Activated T-helper 2 cell treated with anti-CD3 and anti-CD28 coated beads, Interferon-gamma antibody, Interleukin-2, Interleukin-4, amounts not matched to agents 10 μg/mL and 5 μg/mL and 100 μg/mL, durations not matched to agents 14 hours and 24 hours and 36 hours (primary cell): ENCODE measurements at regions not wholly inside any gene's neighbourhood (a gene's known extent, or its start where the extent isn't known, plus 50 kb on each side); places are given as distances from the start of the nearest gene placed in this dataset.

Source experiments
- DNase-seq: peaks from one replicate; pipeline ENCODE4 v3.0.0; 2021; ENCODE audit warnings: low spot score
- H3K27ac Mint-ChIP-seq: one replicate; pipeline ENCODE4 v1.8.0; 2021; ENCODE audit warnings: mixed read lengths
- H3K27me3 Mint-ChIP-seq: one replicate; pipeline ENCODE4 v1.8.0; 2021; ENCODE audit warnings: low read depth, mixed read lengths
- H3K36me3 Mint-ChIP-seq: one replicate; pipeline ENCODE4 v1.8.0; 2021; ENCODE audit warnings: low read depth, mixed read lengths
- H3K4me1 Mint-ChIP-seq: one replicate; pipeline ENCODE4 v1.8.0; 2021; ENCODE audit warnings: low read depth, mixed read lengths
- H3K4me3 Mint-ChIP-seq: one replicate; pipeline ENCODE4 v1.8.0; 2021; ENCODE audit warnings: low read depth, mild to moderate bottlenecking, moderate library complexity, mixed read lengths
- H3K9me3 Mint-ChIP-seq: one replicate; pipeline ENCODE4 v1.8.0; 2021; ENCODE audit warnings: mixed read lengths
- intact Hi-C: fragments of 100-400 bp; cut with micrococcal nuclease; formaldehyde crosslinking; loops from one replicate; pipeline ENCODE4 v1.15.1; 2023

DNA sequence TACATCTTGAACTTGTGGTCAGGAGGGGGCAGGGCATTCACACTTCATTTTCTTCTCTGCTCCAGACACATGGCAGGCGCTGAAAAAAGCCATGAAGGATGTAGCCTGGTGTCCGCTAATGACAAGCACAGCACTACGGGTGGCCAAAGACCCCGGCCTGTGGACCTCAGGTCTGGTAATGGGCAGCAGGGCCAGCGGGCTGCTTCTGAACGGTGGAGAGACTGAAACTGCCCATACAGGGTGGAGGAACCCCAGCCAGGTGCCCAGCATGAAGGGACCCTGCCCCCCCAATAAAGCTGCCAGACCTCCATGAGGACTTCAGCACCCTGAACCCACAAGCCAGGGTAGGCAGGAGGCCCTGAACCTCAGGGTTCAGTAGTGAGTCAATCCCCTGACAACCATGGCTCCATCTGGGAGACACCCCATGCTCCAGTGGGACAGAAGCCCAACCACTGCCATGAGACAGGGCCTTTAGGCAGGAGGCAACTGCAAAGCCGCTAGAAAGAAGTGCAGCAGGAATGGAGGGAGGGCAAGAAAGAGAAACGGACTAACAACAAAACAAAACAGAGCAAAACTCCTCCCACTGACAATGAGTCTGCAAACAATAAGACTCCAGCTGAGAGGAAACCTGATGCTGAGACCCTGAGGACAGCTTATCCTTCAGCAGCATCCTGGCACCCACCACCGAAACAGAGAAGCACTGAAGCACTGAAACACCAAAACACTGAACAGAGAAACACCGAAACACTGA is 140.2 kb upstream of the PPP2R2D start:
- H3K9me3 Mint-ChIP-seq, result no peaks in the 10 kb centered on the region
- H3K4me1 Mint-ChIP-seq, result no peaks in the 10 kb centered on the region
- H3K27ac Mint-ChIP-seq, result no peak overlapping the region
- DNase-seq, result no peak
- H3K36me3 Mint-ChIP-seq, result no peaks in the 10 kb centered on the region
- H3K4me3 Mint-ChIP-seq, result no peak overlapping the region
- intact Hi-C loops, result no loop called here
- no peaks in the 10 kb centered on the region for H3K27me3 Mint-ChIP-seq

DNA sequence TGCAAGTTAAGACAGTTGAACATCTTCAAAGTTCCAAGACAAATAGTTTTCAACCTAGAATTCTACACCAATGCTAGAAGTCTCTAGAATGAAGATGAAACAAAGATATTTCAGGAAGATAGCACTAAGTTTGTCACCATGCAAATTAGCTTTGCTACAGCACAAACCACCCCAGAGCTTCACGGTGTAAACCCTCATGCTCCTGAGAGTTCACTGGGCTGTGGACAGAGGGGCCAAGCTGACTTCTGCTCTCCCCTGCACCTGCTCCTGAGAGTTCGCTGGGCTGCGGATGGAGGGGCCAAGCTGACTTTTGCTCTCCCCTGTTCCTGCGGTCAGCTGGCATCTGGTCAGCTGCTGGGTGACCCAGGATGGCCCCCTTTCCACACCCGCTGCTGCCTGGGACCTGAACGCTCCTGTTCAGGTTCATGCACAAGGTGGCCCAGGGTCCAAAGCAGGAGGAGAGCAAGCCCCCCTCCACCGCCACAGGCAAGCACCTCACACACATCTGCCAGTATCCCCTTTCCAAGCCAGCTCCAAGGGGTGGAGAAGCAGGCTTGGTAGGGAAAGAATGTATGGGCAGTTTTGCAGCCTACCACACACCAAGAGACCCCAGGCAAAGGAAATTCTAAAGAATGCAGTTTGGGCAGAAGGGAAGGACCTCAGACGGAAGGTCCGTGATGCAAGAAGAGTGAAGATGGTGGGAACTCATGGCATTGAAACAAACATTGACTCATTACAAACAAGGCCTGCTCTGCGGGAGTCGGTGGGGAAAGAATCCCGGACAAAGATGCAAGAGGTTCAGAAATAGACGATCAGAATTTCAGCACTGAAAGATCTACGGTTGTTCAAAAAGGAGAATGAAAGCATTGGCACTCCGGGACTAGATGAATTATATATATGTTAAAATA is 137.8 kb upstream of the PPP2R2D start:
- DNase-seq, result no peak
- Mint-ChIP-seq H3K36me3 (no peaks in the 10 kb centered on the region), H3K4me1 (no peaks in the 10 kb centered on the region), H3K27ac (no peak overlapping the region), H3K27me3 (no peaks in the 10 kb centered on the region), H3K9me3 (no peaks in the 10 kb centered on the region), H3K4me3 (no peak overlapping the region)
- intact Hi-C loops, result no loop called here

DNA sequence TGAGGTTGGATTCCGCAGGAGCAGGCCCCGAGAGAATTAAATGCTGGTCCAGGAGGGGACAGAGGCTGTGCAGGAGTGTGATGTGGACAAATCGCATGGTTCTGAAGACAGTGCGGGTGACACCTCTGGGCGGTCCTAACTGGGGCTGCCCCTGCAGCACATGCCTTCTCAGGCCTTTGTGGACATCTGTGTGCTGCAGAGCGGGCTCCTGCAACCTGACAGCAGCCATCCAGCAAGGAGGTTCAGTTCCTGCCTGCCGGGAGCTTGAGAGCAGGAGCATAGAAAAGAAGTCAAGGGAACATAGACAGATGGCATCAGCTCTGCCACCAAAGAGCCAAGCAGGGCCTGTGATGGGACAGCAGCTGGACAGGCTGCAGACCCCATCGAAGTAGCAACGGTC is 135.9 kb upstream of the PPP2R2D start:
- Mint-ChIP-seq H3K27ac (no peak overlapping the region), H3K4me1 (no peaks in the 10 kb centered on the region), H3K36me3 (no peaks in the 10 kb centered on the region), H3K4me3 (no peak overlapping the region), H3K27me3 (no peaks in the 10 kb centered on the region), H3K9me3 (no peaks in the 10 kb centered on the region)
- intact Hi-C loops, result no loop called here
- DNase-seq, result no peak

DNA sequence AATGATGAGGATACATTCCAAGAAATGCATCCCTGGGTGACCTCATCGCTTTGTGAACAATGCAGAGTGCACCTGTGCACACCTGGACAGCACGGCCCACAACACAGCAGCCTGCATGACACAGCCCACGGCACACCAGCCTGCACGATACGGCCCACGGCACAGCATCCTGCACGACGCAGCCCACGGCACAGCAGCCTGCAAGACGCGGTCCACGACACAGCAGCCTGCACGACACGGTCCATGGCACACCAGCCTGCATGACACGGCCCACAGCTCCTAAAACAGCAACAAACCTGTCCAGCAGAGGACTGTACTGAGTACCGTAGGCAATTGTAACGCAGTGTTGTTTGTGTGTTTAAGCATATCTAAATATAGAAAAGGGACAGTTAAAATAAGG is 134.7 kb upstream of the PPP2R2D start:
- DNase-seq, result no peak
- Mint-ChIP-seq H3K4me3 (no peak overlapping the region), H3K36me3 (no peaks in the 10 kb centered on the region), H3K27me3 (no peaks in the 10 kb centered on the region), H3K4me1 (no peaks in the 10 kb centered on the region), H3K9me3 (no peaks in the 10 kb centered on the region), H3K27ac (no peak overlapping the region)
- intact Hi-C loops, result no loop called here

DNA sequence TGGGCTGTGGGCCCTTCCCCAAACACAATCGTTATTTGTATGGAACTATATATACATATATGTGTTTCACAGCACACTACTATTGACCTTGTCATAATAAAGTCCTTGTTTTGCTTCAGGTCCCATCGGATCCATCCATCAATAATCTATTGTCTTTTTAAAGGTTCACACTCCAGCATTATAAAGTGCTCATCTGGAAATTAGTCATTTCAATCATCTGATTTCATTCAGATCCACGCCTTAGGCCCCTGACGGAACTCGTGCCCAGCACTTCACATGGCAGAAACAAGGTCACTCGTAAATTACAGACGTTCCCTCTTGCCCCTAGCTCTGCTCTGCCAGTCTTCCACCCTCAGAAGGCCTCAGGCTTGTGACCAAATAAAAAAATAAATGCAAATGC is 133.1 kb upstream of the PPP2R2D start:
- no peak overlapping the region for H3K27ac Mint-ChIP-seq
- no peak for DNase-seq
- intact Hi-C loops, result no loop called here
- no peak overlapping the region for H3K4me3 Mint-ChIP-seq
- H3K4me1 Mint-ChIP-seq, result no peaks in the 10 kb centered on the region
- H3K9me3 Mint-ChIP-seq, result no peaks in the 10 kb centered on the region
- H3K36me3 Mint-ChIP-seq, result no peaks in the 10 kb centered on the region
- H3K27me3 Mint-ChIP-seq, result no peaks in the 10 kb centered on the region

DNA sequence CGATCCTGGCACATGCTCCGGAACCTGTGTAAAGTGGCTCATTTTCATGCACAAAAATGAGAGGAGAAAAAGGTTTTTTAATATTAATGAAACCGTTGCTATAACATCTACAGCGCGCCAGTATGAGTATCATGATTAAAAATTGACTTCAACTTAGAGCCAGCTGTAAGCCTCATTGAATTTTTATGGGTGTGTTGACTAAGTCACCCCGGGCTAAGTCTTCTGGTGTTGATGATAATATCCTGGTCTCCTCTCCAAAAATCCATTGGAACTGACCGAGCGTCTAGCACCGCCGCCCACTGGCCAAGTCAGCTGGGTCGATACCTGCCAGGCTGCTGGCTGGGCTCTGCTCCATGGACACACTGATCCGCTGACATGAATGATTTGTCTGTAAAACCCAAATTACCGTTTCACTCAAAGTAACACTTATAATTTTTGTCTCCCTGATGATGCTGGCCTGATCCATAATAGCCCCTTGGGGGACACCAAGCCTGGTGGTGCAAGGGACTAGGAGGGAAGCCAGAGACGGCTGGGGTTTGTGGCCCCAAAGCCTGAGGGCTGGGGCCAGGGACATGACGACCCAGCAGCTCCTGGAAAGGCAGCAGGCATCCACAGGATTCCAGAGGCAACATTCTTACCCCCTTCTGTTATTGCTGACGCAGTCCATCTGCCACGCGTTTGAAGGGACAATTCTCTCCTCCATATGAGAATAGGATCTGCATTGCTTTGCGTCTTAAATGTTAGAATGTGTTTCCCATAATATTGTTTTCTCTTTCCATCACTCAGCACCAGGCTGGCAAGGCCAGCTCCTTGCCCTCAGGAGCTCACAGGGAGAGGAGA is 131.0 kb upstream of the PPP2R2D start:
- no peaks in the 10 kb centered on the region for H3K4me1 Mint-ChIP-seq
- no peak overlapping the region for H3K4me3 Mint-ChIP-seq
- no peak overlapping the region for H3K27ac Mint-ChIP-seq
- H3K27me3 Mint-ChIP-seq, result no peaks in the 10 kb centered on the region
- no peaks in the 10 kb centered on the region for H3K9me3 Mint-ChIP-seq
- no peak for DNase-seq
- intact Hi-C loops, result no loop called here
- no peaks in the 10 kb centered on the region for H3K36me3 Mint-ChIP-seq

DNA sequence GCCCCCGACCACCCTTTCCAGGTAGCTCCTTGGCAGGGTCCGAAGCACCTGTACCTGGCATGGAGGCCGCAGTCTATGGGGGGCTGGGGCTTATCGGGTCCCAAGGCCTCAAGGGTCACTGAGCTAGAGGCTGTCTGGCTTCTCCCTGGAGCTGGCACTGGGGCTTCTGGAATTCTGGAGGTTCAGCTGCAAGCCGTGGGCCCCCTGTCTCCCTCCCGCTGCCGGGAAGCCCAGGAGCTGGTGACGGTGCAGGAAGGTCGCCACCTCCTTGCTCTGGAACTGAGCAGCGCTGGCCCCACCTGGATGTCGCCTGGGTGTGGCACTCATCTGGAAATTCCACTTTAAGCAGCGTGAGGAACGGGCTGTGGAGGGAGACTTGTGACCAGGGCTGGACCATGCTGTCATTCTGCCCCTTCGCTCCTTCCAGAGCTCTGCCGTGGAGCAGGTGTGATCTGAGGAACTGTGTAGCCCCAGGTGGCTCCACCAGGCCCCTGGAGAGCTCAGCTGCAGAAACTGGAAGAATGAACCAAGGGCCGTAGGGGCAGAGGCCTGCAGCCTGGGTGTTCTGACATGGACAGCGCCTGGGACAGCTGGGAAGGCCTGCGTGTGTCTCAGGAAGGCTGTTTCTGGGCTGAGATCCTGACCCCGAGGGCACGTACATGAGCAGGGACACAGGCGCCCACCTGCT is 129.7 kb upstream of the PPP2R2D start:
- Mint-ChIP-seq H3K27ac (no peak overlapping the region), H3K36me3 (no peaks in the 10 kb centered on the region), H3K9me3 (peaks cover 8% of the 10 kb centered on the region), H3K4me3 (no peak overlapping the region), H3K27me3 (no peaks in the 10 kb centered on the region), H3K4me1 (no peaks in the 10 kb centered on the region)
- intact Hi-C loops, result no loop called here
- no peak for DNase-seq

DNA sequence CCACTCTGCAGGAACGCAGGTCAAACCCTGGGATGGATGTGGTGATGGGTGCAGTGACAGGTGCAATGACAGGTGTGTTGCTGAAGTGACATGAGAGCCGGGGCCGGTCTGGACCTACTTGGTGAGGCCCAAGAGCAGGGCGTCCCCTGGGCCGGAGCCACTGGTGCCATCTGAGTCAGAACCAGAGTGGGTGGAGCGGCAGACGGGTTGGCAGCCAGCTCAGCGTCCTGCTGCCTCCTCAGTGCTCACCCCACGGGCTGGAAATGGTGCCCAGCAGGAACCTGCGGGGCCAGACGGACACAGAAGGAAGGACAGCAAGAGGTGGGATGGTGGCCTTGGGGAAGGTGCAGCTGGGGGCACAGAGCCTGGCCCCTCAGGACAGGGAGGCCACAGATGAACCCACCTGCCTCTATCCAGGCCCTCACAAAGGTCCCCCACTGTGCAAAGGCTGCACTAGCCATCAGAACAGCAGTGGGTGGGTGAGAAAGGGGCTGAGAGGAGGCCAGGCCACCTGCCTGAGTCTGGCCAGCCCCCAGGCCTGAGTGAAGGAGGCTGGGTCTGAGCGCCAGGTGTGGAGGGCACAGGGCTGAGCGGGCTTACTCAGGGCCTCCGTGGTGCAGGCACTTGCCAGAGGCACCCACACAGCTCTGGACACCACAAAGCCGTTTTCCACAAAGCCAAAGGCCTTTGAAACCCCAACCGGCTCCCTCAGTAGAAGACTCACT is 129.0 kb upstream of the PPP2R2D start:
- Mint-ChIP-seq H3K4me3 (no peak overlapping the region), H3K36me3 (no peaks in the 10 kb centered on the region), H3K9me3 (peaks cover 16% of the 10 kb centered on the region), H3K27ac (no peak overlapping the region), H3K27me3 (no peaks in the 10 kb centered on the region), H3K4me1 (no peaks in the 10 kb centered on the region)
- DNase-seq, result no peak
- intact Hi-C loops, result no loop called here

DNA sequence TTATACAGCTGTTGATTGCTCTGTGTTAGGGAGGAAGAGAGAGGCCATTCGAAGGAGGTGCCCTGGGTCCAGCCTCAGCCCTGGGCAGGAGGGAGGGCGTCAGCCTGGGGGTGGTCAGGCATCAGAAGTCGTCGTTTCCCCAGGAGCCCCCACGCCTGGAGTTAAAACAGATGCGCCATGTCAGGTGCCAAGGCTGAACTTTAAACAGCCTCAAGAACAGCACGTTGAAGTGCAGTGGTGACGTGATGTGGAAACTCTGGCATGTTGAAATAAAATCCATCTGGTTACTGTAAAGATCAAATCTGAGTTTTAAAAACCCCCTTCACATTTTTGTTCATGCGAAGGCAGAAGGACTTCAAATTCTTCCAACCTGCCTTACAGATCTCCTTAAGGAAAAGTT is 128.4 kb upstream of the PPP2R2D start:
- Mint-ChIP-seq H3K9me3 (peaks cover 22% of the 10 kb centered on the region), H3K4me3 (no peak overlapping the region), H3K27me3 (no peaks in the 10 kb centered on the region), H3K4me1 (no peaks in the 10 kb centered on the region), H3K27ac (no peak overlapping the region), H3K36me3 (no peaks in the 10 kb centered on the region)
- no peak for DNase-seq
- intact Hi-C loops, result no loop called here

DNA sequence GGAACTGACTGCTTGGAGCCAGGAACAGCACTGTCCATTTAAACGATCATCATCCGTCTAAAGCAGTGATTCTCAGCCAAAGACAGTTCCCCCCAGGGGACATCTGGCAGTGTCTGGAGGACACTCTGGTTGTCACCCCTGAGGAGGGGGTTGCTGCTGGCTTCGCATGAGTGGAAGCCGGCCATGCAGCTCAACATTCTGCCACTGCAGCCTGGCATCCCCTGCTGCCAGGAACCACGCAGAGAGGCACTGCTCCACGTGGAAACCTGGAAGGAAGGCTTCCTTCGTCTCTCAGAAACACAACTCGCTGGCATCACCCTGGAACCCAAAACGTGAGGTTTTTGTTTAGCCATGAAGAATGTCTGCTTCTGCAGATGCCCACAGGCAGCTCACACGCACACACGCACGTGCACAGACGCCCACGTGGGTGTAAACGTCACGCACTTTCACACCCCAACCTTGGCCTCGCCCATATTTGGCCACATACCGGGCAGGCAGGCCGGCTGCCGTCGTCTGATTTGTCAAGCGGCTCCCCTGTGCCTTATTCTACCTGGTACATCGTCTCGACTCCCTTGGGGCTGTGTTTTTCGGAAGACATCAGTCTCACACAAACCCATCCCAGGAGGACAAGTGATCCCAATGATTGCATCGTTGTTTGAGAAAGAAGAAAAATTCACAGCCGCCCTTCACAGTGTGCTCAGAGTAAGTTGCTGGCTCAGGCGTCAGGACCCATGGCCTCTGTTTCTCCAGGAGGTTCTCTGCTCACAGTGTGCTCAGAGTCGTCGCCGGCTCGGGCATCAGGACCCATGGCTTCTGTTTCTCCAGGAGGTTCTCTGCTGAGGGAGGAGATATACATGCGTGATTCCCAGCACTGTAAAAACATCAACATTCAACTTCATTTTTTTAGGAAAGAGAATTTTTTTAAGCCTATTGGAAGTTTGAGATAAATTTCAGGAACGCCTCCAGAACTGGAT is 127.2 kb upstream of the PPP2R2D start:
- Mint-ChIP-seq H3K27ac (no peak overlapping the region), H3K36me3 (no peaks in the 10 kb centered on the region), H3K4me1 (no peaks in the 10 kb centered on the region), H3K27me3 (no peaks in the 10 kb centered on the region), H3K4me3 (no peak overlapping the region), H3K9me3 (peaks cover 31% of the 10 kb centered on the region)
- intact Hi-C loops, result no loop called here
- no peak for DNase-seq

DNA sequence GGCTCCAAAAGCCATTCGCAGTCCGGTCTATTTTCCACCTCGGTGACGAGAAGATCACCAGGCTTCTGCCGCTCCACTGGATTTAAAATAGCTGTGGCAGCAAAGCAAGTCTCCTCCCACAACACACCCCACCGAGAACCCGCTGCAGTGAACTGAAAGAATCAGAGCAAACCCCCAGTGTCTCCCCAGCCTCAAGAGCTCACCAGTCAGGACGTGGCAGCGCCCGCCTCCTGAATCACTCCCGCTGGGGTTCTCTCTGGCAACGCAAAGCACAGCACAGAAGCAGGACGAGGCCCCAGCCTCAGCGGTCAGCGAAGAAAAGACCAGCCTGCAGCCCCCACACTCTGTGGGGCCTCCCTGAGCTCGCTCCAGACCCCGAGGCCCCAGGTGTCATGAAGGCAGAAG is 126.1 kb upstream of the PPP2R2D start:
- no peak for DNase-seq
- intact Hi-C loops, result no loop called here
- no peaks in the 10 kb centered on the region for H3K27me3 Mint-ChIP-seq
- peaks cover 37% of the 10 kb centered on the region for H3K9me3 Mint-ChIP-seq
- no peaks in the 10 kb centered on the region for H3K36me3 Mint-ChIP-seq
- H3K4me1 Mint-ChIP-seq, result no peaks in the 10 kb centered on the region
- no peak overlapping the region for H3K27ac Mint-ChIP-seq
- no peak overlapping the region for H3K4me3 Mint-ChIP-seq
